GM18858 (cell line): ENCODE measurements at regions not wholly inside any gene's neighbourhood (a gene's known extent, or its start where the extent isn't known, plus 50 kb on each side); places are given as distances from the start of the nearest gene placed in this dataset.

Experiments used
- ATAC-seq: cut with Tn5 transposase; IDR thresholded peaks from one replicate; pipeline ENCODE4 v1.9.1; 2021; ENCODE audit not compliant: unreplicated experiment

- ATAC-seq, result no peak
Measured at GRCh38 chr10:113219446-113219845, 269.4 kb downstream of the TCF7L2 start.

- no peak for ATAC-seq
Measured at GRCh38 chr10:113221756-113222168, 271.7 kb downstream of the TCF7L2 start.

GRCh38 chr10:113222207-113222606, 272.2 kb downstream of the TCF7L2 start:
- ATAC-seq, result no peak

GRCh38 chr10:113225364-113225763, 275.3 kb downstream of the TCF7L2 start:
- ATAC-seq, result no peak

GRCh38 chr10:113225903-113226302, 275.9 kb downstream of the TCF7L2 start:
- no peak for ATAC-seq

- ATAC-seq, result no peak
Measured at GRCh38 chr10:113226399-113226798, 276.4 kb downstream of the TCF7L2 start.

GRCh38 chr10:113226831-113227445, 276.9 kb downstream of the TCF7L2 start:
- no peak for ATAC-seq

- no peak for ATAC-seq
Measured at GRCh38 chr10:113228530-113228929, 278.5 kb downstream of the TCF7L2 start.

- ATAC-seq, result no peak
Measured at GRCh38 chr10:113230011-113230610, 280.1 kb downstream of the TCF7L2 start.

GRCh38 chr10:113232928-113233511, 283.0 kb downstream of the TCF7L2 start:
- ATAC-seq, result no peak

GRCh38 chr10:113234481-113234880, 284.4 kb downstream of the TCF7L2 start:
- no peak for ATAC-seq

- ATAC-seq, result no peak
Measured at GRCh38 chr10:113235508-113235907, 285.5 kb downstream of the TCF7L2 start.

- ATAC-seq, result no peak
Measured at GRCh38 chr10:113236998-113237397, 287.0 kb downstream of the TCF7L2 start.

- no peak for ATAC-seq
Measured at GRCh38 chr10:113239566-113240350, 289.7 kb downstream of the TCF7L2 start.

GRCh38 chr10:113240736-113241135, 290.7 kb downstream of the TCF7L2 start:
- ATAC-seq, result no peak

- no peak for ATAC-seq
Measured at GRCh38 chr10:113241599-113242360, 291.7 kb downstream of the TCF7L2 start.

GRCh38 chr10:113243311-113243710, 293.3 kb downstream of the TCF7L2 start:
- no peak for ATAC-seq

- ATAC-seq, result no peak
Measured at GRCh38 chr10:113244750-113245149, 294.7 kb downstream of the TCF7L2 start.

GRCh38 chr10:113245286-113245685, 295.2 kb downstream of the TCF7L2 start:
- ATAC-seq, result no peak

GRCh38 chr10:113247050-113247449, 297.0 kb downstream of the TCF7L2 start:
- ATAC-seq, result no peak
